ENCODE measurements at regions not wholly inside any gene's neighbourhood (a gene's known extent, or its start where the extent isn't known, plus 50 kb on each side); places are given as distances from the start of the nearest gene placed in this dataset.

DNA sequence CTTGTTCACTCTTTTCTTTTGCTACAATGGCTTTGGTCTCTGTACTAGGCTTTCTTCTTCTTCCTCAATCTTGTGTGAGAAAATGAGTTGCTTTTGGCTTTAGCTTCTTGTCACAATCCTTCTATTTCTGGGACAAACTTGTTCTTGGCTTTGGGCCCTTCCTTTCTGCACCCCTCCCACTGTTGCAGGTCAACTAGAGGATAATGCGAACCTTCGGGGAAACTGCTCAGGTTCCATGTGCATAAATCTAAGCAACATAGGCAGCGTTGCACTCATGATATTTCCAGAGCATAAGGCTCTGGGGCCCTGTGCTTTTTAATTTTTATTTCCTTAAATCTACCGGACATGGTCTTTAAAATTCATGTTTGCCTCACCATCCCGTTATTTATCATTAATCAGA is 89.8 kb upstream of the LRIG3 start:
- 72% methylated on average over 5 of the region's 5 CpGs for WGBS (ENCODE audit: missing lambda C conversion rate)
- POLR2A ChIA-PET: no interaction called here
- DNase-seq (ENCODE audit: low read depth in 1 of 2, low spot score in 1 of 2): no peak

DNA sequence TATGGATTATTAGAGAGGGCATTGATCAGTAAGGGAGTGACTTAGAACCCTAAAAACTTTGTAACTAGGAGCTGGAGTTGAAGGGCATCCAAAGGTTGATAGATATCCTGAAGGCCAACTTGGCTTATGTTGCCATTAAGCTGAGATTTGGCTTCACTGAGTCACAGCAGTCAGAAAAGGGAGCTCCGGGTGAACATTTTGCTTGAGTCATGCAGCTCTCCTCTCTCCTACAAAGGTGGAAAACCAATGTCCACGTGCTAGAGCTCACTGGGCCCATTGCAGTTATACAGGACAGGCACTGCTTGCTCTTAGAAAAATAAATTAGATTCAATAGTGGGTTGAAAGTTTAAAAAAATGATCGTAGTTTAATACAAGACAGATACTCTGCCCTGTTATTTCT is 87.3 kb upstream of the LRIG3 start:
- POLR2A ChIA-PET: no interaction called here
- no peaks in the 10 kb centered on the region for H3K9me3 ChIP-seq
- no peak for DNase-seq (ENCODE audit: low read depth in 1 of 2, low spot score in 1 of 2)
- TF ChIP-seq FOSB (CRISPR knock-in tag; IDR thresholded peaks at IDR 0.05) (no peak), RFX5 (IDR thresholded peaks at IDR 0.05) (no peak), ESRRA (IDR thresholded peaks at IDR 0.05; ENCODE audit: borderline replicate concordance, low read length) (no peak), TP53 (CRISPR knock-in tag; IDR thresholded peaks at IDR 0.05) (no peak), ZSCAN20 (CRISPR knock-in tag; IDR thresholded peaks at IDR 0.05) (no peak), CHD4 (IDR thresholded peaks at IDR 0.05; ENCODE audit: borderline replicate concordance) (no peak), NPAS2 (CRISPR knock-in tag; IDR thresholded peaks at IDR 0.05; ENCODE audit: borderline replicate concordance) (no peak), NR3C1 (IDR thresholded peaks at IDR 0.05) (no peak), JUN (IDR thresholded peaks at IDR 0.05) (no peak), CEBPB (IDR thresholded peaks at IDR 0.05) (no peak), HDAC2 (IDR thresholded peaks at IDR 0.05) (no peak), RARB (CRISPR knock-in tag; IDR thresholded peaks at IDR 0.05) (no peak), POLR2A (IDR thresholded peaks at IDR 0.05; ENCODE audit: low read length) (no peak), TFCP2L1 (CRISPR knock-in tag; IDR thresholded peaks at IDR 0.05) (no peak), USF2 (IDR thresholded peaks at IDR 0.05) (no peak), HEYL (CRISPR knock-in tag; IDR thresholded peaks at IDR 0.05) (no peak), POLR2AphosphoS2 (conservative IDR thresholded peaks at IDR 0.05; ENCODE audit: low read length) (no peak), HOXA7 (CRISPR knock-in tag; IDR thresholded peaks at IDR 0.05) (no peak)
- TF ChIP-seq, protein P1, sequence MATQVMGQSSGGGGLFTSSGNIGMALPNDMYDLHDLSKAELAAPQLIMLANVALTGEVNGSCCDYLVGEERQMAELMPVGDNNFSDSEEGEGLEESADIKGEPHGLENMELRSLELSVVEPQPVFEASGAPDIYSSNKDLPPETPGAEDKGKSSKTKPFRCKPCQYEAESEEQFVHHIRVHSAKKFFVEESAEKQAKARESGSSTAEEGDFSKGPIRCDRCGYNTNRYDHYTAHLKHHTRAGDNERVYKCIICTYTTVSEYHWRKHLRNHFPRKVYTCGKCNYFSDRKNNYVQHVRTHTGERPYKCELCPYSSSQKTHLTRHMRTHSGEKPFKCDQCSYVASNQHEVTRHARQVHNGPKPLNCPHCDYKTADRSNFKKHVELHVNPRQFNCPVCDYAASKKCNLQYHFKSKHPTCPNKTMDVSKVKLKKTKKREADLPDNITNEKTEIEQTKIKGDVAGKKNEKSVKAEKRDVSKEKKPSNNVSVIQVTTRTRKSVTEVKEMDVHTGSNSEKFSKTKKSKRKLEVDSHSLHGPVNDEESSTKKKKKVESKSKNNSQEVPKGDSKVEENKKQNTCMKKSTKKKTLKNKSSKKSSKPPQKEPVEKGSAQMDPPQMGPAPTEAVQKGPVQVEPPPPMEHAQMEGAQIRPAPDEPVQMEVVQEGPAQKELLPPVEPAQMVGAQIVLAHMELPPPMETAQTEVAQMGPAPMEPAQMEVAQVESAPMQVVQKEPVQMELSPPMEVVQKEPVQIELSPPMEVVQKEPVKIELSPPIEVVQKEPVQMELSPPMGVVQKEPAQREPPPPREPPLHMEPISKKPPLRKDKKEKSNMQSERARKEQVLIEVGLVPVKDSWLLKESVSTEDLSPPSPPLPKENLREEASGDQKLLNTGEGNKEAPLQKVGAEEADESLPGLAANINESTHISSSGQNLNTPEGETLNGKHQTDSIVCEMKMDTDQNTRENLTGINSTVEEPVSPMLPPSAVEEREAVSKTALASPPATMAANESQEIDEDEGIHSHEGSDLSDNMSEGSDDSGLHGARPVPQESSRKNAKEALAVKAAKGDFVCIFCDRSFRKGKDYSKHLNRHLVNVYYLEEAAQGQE (IDR thresholded peaks at IDR 0.05): no peak
- FAIRE-seq: no peak
- H3K27ac ChIP-seq: no peak overlapping the region
- CTCF ChIA-PET: no interaction called here
- no peaks in the 10 kb centered on the region for H3K4me1 ChIP-seq
- 11% methylated on average over 3 of the region's 3 CpGs for WGBS (ENCODE audit: missing lambda C conversion rate)
- H3K4me3 ChIP-seq: no peak overlapping the region
- ATAC-seq: no peak
- no peak overlapping the region for H3K4me2 ChIP-seq

More for the DNA sequence above, 89.8 kb upstream of the LRIG3 start:
- FAIRE-seq: no peak
- H3K9me3 ChIP-seq: no peaks in the 10 kb centered on the region
- no peak overlapping the region for H3K4me2 ChIP-seq
- no peaks in the 10 kb centered on the region for H3K4me1 ChIP-seq
- no peak for ATAC-seq
- H3K27ac ChIP-seq: no peak overlapping the region
- CTCF ChIA-PET: no interaction called here
- no peak overlapping the region for H3K4me3 ChIP-seq
- TF ChIP-seq USF2 (IDR thresholded peaks at IDR 0.05) (no peak), ZFP36 (IDR thresholded peaks at IDR 0.05; ENCODE audit: borderline replicate concordance, partially characterized antibody) (no peak), CBX2 (IDR thresholded peaks at IDR 0.05; ENCODE audit: borderline replicate concordance, low read depth) (no peak), MYC (IDR thresholded peaks at IDR 0.05; ENCODE audit: borderline replicate concordance, low read length) (no peak)

All from A549 (cell line).